BE2C (cell line): ENCODE measurements at regions not wholly inside any gene's neighbourhood (a gene's known extent, or its start where the extent isn't known, plus 50 kb on each side); places are given as distances from the start of the nearest gene placed in this dataset.

Experiments used
- DNase-seq: peaks from one replicate; pipeline ENCODE4 v3.0.0-alpha.2; 2020
- H3K27me3 ChIP-seq: fragments of 250-450 bp; sonication (Bioruptor Pico); 2 replicates; pipeline ENCODE4 v1.5.1; 2020; ENCODE audit warnings: mild to moderate bottlenecking
- H3K36me3 ChIP-seq: fragments of 250-450 bp; sonication (Bioruptor Pico); 2 replicates; pipeline ENCODE4 v1.5.1; 2020; ENCODE audit warnings: mild to moderate bottlenecking
- H3K4me1 ChIP-seq: fragments of 250-450 bp; sonication (Bioruptor Pico); 2 replicates; pipeline ENCODE4 v1.5.1; 2020
- H3K4me3 ChIP-seq: 2 replicates; pipeline ENCODE4 v1.5.1; 2011; ENCODE audit warnings: low read depth, low read length
- H3K9me3 ChIP-seq: fragments of 250-450 bp; sonication (Bioruptor Pico); 2 replicates; pipeline ENCODE4 v1.5.1; 2020
- TF ChIP-seq, protein P1 (sequence below): IDR thresholded peaks from 2 replicates; pipeline ENCODE4 v1.5.1; 2012; ENCODE audit warnings: mild to moderate bottlenecking, low read depth, low read length

DNA sequence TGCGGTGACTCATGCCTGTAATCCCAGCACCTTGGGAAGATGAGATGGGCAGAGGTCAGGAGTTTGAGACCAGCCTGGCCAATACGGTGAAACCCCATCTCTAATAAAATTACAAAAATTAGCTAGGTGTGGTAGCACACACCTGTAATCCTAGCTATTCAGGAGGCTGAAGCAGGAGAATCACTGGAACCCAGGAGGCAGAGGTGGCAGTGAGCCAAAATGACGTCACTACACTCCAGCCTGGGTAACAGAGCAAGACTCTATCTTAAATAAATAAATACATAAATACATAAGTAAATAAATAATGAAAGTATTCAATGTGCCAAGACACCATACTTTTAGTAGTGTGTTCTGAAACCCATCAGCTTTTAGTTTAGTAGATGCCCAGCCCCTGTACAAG is 308.1 kb upstream of the FLRT2 start:
- no peak for DNase-seq
- TF ChIP-seq, protein P1, sequence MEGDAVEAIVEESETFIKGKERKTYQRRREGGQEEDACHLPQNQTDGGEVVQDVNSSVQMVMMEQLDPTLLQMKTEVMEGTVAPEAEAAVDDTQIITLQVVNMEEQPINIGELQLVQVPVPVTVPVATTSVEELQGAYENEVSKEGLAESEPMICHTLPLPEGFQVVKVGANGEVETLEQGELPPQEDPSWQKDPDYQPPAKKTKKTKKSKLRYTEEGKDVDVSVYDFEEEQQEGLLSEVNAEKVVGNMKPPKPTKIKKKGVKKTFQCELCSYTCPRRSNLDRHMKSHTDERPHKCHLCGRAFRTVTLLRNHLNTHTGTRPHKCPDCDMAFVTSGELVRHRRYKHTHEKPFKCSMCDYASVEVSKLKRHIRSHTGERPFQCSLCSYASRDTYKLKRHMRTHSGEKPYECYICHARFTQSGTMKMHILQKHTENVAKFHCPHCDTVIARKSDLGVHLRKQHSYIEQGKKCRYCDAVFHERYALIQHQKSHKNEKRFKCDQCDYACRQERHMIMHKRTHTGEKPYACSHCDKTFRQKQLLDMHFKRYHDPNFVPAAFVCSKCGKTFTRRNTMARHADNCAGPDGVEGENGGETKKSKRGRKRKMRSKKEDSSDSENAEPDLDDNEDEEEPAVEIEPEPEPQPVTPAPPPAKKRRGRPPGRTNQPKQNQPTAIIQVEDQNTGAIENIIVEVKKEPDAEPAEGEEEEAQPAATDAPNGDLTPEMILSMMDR, result no peak
- Histone ChIP-seq H3K4me1 (no peaks in the 10 kb centered on the region), H3K27me3 (no peaks in the 10 kb centered on the region), H3K36me3 (no peaks in the 10 kb centered on the region), H3K9me3 (no peaks in the 10 kb centered on the region), H3K4me3 (no peak overlapping the region)

DNA sequence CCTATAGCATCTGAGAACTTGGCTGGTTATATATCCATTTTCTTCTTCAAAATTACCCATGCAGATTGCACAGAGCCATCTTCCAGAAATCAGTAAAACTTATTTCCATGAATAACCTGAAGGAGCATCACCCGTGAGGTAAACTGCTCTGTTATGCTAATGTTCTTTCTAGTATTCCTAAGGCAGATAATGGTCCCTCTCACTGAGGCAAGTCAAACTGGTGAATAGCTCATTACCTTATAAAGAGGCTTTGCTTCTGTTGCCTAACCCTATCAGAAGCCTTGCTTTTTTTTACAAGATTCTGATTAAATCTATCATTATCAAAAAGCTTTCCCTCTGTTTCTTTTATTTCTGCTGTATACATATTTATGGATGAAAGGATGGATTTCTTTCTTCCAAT is 307.6 kb upstream of the FLRT2 start:
- no peaks in the 10 kb centered on the region for H3K9me3 ChIP-seq
- TF ChIP-seq, protein P1, result no peak

DNA sequence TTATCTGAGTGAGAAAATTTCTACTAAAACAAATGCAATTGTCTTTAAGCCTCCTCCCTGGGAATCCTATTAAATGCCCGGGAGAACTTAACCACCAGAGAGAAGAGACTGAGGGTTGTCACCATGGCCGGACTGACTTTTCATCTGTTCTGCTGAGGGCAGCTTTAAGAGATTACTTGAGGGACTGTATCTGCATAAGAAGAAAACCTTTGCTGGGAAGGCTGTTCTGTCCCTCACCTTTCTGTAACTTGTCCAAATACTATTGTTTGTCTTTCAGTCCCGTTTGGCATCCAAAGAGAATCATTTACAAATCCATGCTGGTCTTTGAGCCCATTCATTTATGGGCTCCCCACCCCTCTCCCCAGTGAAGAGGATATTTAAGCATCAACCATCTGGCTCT is 306.3 kb upstream of the FLRT2 start:
- no peaks in the 10 kb centered on the region for H3K9me3 ChIP-seq
- TF ChIP-seq, protein P1, result no peak
- no peaks in the 10 kb centered on the region for H3K36me3 ChIP-seq
- no peak for DNase-seq
- H3K4me1 ChIP-seq, result no peaks in the 10 kb centered on the region
- no peaks in the 10 kb centered on the region for H3K27me3 ChIP-seq
- no peak overlapping the region for H3K4me3 ChIP-seq

More for the DNA sequence above, 307.6 kb upstream of the FLRT2 start:
- no peak for DNase-seq
- Histone ChIP-seq H3K27me3 (no peaks in the 10 kb centered on the region), H3K4me3 (no peak overlapping the region), H3K36me3 (no peaks in the 10 kb centered on the region), H3K4me1 (no peaks in the 10 kb centered on the region)

DNA sequence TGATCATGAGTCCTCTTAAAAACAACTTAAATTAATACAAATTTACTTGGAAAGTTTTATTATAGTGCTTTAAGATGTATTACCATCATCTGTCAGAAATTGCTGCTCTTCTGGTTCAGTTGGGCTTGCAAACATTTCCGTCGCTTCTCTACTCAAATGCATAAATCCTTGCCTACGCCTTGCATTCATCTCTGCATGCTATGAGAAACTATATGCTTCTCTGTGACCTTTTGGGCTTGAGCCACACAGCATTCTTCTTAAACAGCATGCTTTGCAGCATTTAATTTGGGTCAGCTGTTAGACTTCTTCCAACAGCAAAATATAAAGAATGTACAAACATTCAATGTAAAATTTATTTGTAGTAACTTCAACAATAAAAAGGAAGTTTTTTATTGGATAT is 305.7 kb upstream of the FLRT2 start:
- no peak for DNase-seq
- Histone ChIP-seq H3K4me1 (no peaks in the 10 kb centered on the region), H3K4me3 (no peak overlapping the region), H3K36me3 (no peaks in the 10 kb centered on the region), H3K9me3 (no peaks in the 10 kb centered on the region), H3K27me3 (no peaks in the 10 kb centered on the region)
- TF ChIP-seq, protein P1, result no peak

DNA sequence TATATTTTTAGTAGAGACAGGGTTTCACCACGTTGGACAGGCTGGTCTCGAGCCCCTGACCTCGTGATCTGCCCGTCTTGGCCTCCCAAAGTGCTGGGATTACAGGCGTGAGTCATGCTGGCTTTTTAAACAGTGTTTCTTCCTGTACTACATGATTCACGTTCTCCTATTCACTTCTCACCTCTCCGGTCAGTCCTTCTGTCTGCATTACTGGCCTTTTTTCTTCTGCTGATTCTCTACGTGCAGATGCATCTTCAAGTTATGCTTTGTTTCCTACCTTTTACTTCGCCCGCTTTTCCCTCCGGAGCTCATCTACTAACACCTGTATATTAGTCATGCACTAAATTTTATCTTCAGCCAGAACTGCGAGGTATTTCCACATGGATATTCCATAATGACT is 296.2 kb upstream of the FLRT2 start:
- Histone ChIP-seq H3K9me3 (no peaks in the 10 kb centered on the region), H3K4me3 (no peak overlapping the region), H3K27me3 (no peaks in the 10 kb centered on the region), H3K36me3 (no peaks in the 10 kb centered on the region), H3K4me1 (no peaks in the 10 kb centered on the region)
- no peak for DNase-seq
- TF ChIP-seq, protein P1, result no peak

DNA sequence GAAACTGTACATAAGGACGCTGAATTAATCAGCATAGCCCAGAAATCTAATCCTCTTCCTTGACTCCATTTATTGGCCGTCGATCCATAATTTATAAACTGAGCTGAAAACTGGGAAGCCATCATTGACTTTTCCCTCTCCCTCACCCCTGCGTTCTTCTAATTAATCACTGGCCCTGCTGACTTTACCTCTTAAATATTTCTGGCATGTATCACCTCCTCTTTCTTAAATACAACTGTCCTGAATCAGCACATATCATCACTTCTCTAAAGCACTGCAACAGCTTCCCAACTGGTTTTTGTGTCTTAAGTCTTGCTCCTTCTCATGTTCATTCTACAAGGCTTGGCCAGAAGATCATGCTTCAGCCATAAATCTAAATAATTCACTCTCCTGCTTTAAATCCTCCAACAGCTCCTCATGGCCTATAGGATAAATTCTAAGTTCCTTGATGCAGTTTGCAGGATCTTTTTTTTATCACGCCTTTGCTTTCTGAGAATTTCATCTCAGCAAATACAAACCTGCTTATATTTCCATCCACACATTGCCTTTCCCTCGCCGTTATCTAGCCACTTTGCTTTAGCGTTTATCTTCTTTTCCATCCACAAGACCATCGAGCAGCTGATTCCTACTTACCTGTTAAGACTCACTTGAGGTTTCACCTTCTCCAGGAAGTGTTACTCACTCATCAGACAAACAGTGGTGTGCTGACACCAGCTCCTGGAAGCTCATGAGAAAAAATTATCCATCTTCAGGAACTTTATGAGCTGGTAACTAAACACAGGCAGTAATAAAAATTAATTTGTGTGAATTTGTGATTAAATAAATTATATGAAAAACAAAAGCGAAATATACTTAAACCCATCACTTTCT is 295.6 kb upstream of the FLRT2 start:
- no peak for DNase-seq
- H3K36me3 ChIP-seq, result no peaks in the 10 kb centered on the region
- TF ChIP-seq, protein P1, result no peak

More for the DNA sequence above, 295.6 kb upstream of the FLRT2 start:
- H3K4me1 ChIP-seq, result no peaks in the 10 kb centered on the region
- H3K4me3 ChIP-seq, result no peak overlapping the region
- H3K27me3 ChIP-seq, result no peaks in the 10 kb centered on the region
- no peaks in the 10 kb centered on the region for H3K9me3 ChIP-seq
